OCI-LY3 (cell line): ENCODE measurements at regions not wholly inside any gene's neighbourhood (a gene's known extent, or its start where the extent isn't known, plus 50 kb on each side); places are given as distances from the start of the nearest gene placed in this dataset.

Source experiments
- EZH2phosphoT487 ChIP-seq: fragments of 200-600 bp; shearing (Covaris generic); IDR thresholded peaks from 2 replicates; pipeline ENCODE4 v1.6.1; 2018; ENCODE audit warnings: antibody characterized with exemption, mixed run types, low read depth
- TF ChIP-seq, protein P1 (sequence below): fragments of 200-600, 300-600 bp; sonication (generic); IDR thresholded peaks from 2 replicates; pipeline ENCODE4 v1.5.1; 2014; ENCODE audit warnings: antibody characterized with exemption, low read length, low read depth

DNA sequence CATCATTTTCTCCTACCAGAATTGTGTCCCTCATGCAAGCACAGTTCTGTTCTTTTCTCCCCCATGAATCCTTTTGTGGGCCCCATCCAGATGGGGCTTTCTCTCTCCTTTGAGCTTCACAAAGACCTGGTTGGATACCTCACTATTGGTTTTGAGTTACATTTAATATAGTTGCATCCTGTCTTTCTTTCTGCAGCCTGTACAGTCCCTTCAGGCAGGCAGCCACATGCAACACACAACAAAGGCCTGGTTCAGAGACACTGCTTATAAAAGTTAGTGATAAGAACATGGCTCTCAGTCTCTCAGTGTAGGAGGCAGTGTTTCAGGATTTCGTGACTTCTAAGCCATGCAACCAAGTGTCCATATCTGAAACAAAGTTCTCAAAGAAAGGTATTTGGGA lies 70.6 kb upstream of the PAGE3 start:
- TF ChIP-seq, protein P1, sequence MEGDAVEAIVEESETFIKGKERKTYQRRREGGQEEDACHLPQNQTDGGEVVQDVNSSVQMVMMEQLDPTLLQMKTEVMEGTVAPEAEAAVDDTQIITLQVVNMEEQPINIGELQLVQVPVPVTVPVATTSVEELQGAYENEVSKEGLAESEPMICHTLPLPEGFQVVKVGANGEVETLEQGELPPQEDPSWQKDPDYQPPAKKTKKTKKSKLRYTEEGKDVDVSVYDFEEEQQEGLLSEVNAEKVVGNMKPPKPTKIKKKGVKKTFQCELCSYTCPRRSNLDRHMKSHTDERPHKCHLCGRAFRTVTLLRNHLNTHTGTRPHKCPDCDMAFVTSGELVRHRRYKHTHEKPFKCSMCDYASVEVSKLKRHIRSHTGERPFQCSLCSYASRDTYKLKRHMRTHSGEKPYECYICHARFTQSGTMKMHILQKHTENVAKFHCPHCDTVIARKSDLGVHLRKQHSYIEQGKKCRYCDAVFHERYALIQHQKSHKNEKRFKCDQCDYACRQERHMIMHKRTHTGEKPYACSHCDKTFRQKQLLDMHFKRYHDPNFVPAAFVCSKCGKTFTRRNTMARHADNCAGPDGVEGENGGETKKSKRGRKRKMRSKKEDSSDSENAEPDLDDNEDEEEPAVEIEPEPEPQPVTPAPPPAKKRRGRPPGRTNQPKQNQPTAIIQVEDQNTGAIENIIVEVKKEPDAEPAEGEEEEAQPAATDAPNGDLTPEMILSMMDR = no peak
- TF ChIP-seq EZH2phosphoT487 = no peak
